ENCODE measurements at regions not wholly inside any gene's neighbourhood (a gene's known extent, or its start where the extent isn't known, plus 50 kb on each side); places are given as distances from the start of the nearest gene placed in this dataset.

DNA sequence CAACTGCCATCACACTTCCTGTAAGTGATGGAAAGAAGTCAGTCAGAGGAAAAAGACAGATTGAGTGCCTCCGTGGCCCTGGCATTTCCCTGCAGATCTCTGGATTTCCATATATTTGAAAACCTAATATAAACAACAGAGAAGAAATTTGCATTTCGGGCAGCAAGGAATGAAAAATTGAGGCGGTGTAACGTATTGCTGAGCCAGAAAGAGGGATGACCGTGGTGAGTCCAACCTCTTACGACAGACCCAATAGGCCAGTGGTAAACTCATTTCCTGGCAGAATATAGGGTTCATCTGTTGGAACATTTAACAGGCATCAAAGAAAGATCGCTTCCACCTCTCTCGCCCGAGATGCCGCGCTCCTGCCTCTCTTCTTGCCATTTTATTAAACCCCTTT is 336.5 kb downstream of the MIAT start:
- Histone ChIP-seq H3K36me3 (no peaks in the 10 kb centered on the region), H3K27ac (no peak overlapping the region), H3K4me1 (ENCODE audit: low read depth) (no peaks in the 10 kb centered on the region), H3K27me3 (peaks cover 18% of the 10 kb centered on the region), H3K9me3 (ENCODE audit: low read depth) (no peaks in the 10 kb centered on the region), H3K4me3 (no peak overlapping the region)
- no peak for DNase-seq (ENCODE audit: low read depth in 1 of 2, low spot score in 1 of 2)
- TF ChIP-seq, protein P1, sequence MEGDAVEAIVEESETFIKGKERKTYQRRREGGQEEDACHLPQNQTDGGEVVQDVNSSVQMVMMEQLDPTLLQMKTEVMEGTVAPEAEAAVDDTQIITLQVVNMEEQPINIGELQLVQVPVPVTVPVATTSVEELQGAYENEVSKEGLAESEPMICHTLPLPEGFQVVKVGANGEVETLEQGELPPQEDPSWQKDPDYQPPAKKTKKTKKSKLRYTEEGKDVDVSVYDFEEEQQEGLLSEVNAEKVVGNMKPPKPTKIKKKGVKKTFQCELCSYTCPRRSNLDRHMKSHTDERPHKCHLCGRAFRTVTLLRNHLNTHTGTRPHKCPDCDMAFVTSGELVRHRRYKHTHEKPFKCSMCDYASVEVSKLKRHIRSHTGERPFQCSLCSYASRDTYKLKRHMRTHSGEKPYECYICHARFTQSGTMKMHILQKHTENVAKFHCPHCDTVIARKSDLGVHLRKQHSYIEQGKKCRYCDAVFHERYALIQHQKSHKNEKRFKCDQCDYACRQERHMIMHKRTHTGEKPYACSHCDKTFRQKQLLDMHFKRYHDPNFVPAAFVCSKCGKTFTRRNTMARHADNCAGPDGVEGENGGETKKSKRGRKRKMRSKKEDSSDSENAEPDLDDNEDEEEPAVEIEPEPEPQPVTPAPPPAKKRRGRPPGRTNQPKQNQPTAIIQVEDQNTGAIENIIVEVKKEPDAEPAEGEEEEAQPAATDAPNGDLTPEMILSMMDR (IDR thresholded peaks at IDR 0.05; ENCODE audit: low read depth, low read length) = no peak

DNA sequence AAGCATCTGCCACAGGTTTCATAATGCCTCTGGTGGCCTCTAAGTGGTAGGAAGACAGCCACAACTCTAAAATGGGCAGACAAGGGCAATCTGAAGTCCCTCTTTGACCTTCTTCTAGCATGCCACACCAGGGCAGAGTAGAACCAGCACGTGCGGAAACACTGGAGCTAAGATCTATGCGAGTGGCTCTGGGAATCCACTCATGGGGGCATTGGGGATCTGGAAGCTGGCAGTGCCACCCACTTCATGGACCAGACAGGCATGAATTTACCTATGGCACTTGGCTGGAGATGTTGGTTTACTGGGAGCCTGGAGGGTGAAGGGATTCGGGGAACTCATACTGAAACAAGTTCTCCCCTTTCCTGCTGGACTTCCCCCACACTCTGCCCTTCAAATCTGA is 337.4 kb downstream of the MIAT start:
- TF ChIP-seq, protein P1 (IDR thresholded peaks at IDR 0.05; ENCODE audit: low read depth, low read length) = no peak
- peaks cover 16% of the 10 kb centered on the region for H3K27me3 ChIP-seq
- H3K4me1 ChIP-seq (ENCODE audit: low read depth) = no peaks in the 10 kb centered on the region
- no peak overlapping the region for H3K4me3 ChIP-seq
- H3K36me3 ChIP-seq = no peaks in the 10 kb centered on the region
- no peak overlapping the region for H3K27ac ChIP-seq
- H3K9me3 ChIP-seq (ENCODE audit: low read depth) = no peaks in the 10 kb centered on the region
- DNase-seq (ENCODE audit: low read depth in 1 of 2, low spot score in 1 of 2) = no peak

DNA sequence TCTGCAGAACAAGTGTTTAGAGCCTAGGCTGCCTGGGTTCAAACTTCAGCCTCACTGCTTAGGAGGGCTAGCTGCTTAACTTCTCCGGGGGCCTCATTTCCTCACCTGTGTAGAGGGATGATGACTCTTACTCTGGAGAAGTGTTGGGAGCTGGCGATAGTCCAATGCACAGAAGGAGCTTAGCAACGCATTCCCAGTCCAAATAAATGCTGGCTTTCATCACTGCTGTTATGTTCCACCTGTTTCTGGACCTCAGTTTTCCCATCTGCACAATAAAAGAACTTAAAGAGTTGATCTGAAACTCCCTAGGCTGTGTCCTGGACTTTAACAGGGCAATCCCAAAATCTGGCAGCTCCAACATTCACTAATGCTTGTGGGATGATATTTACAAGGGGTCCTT is 337.8 kb downstream of the MIAT start:
- Histone ChIP-seq H3K36me3 (no peaks in the 10 kb centered on the region), H3K27me3 (peaks cover 12% of the 10 kb centered on the region), H3K27ac (no peak overlapping the region), H3K4me1 (ENCODE audit: low read depth) (no peaks in the 10 kb centered on the region), H3K9me3 (ENCODE audit: low read depth) (no peaks in the 10 kb centered on the region), H3K4me3 (no peak overlapping the region)
- DNase-seq (ENCODE audit: low read depth in 1 of 2, low spot score in 1 of 2) = peak in 1 of 2 donors; percentile 12
- TF ChIP-seq, protein P1 (IDR thresholded peaks at IDR 0.05; ENCODE audit: low read depth, low read length) = no peak

DNA sequence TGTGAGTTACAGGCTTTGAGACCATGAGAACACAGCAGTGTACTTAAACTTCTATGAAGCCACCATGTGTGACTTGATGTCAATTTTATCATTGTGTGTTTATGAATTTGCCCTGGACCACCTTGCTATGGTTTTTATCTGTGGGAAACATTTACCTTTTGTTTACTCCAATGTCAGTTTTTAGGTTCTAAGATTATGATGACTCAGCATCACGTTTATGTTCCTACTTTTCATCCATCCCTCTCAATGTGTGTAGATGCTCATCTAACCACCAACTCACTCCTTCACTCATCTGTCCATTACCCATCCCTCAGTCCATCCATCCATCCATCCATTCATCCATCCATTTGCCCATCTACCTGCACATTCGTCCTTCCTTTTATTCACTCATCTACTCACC is 338.8 kb downstream of the MIAT start:
- DNase-seq (ENCODE audit: low read depth in 1 of 2, low spot score in 1 of 2) = no peak
- peaks cover 8% of the 10 kb centered on the region for H3K27me3 ChIP-seq
- TF ChIP-seq, protein P1 (IDR thresholded peaks at IDR 0.05; ENCODE audit: low read depth, low read length) = no peak

DNA sequence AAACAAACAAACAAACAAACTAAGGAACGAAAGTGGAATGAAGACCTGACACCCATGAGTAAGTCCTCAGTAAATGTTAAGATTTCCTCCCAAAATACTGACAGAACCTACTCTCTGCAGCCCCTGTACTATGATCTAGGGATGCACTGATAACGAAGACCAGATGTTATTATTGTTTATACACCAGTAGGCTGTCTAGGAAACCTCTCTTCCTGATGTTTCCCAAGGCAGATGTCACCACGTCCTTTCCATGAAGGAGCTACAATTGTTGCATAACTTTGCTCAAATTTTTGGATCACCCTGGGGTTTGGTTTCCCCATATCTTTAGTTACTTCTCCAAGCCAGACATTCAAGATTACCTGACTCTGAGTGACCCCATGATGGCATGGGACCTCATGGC is 340.7 kb downstream of the MIAT start:
- DNase-seq (ENCODE audit: low read depth in 1 of 2, low spot score in 1 of 2) = peak in 1 of 2 donors; percentile 4
- H3K27ac ChIP-seq = no peak overlapping the region

More for the DNA sequence above, 338.8 kb downstream of the MIAT start:
- no peak overlapping the region for H3K27ac ChIP-seq
- H3K36me3 ChIP-seq = no peaks in the 10 kb centered on the region
- no peaks in the 10 kb centered on the region for H3K4me1 ChIP-seq (ENCODE audit: low read depth)
- no peaks in the 10 kb centered on the region for H3K9me3 ChIP-seq (ENCODE audit: low read depth)
- H3K4me3 ChIP-seq = no peak overlapping the region

More for the DNA sequence above, 340.7 kb downstream of the MIAT start:
- Histone ChIP-seq H3K4me3 (no peak overlapping the region), H3K9me3 (ENCODE audit: low read depth) (no peaks in the 10 kb centered on the region), H3K27me3 (peaks cover 8% of the 10 kb centered on the region), H3K36me3 (no peaks in the 10 kb centered on the region), H3K4me1 (ENCODE audit: low read depth) (no peaks in the 10 kb centered on the region)
- TF ChIP-seq, protein P1 (IDR thresholded peaks at IDR 0.05; ENCODE audit: low read depth, low read length) = no peak

Measured in cardiac muscle cell (in vitro differentiated cells and primary cell).